ENCODE measurements at regions not wholly inside any gene's neighbourhood (a gene's known extent, or its start where the extent isn't known, plus 50 kb on each side); places are given as distances from the start of the nearest gene placed in this dataset.

DNA sequence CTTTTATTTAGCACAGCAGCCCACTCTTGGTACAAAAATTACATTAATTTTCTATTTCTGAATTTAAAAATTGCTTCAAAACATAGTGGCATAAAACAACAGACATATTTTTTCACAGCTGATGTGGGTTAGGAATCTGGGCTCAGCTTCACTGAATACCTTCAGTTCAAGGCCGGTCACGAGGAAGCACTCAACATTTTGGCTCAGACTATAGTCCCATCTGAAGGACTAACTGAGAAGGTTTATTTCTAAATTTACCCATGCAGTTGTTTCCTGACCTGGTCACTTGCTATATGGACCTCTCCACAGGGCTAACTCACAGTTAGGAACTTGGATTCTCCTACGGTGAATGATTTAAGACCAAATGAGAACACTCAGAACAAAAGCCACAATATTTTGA lies 1230.2 kb upstream of the ADGRL3 start:
- DNase-seq (ENCODE audit: low spot score) (no peak), ATAC-seq (no peak)
- no peaks in the 10 kb centered on the region for H3K27me3 Mint-ChIP-seq (ENCODE audit: low read depth)
- H3K9me3 Mint-ChIP-seq = no peaks in the 10 kb centered on the region
- no peaks in the 10 kb centered on the region for H3K36me3 Mint-ChIP-seq
- ChIA-PET POLR2A (no interaction called here), CTCF (no interaction called here)
- no peak for TF ChIP-seq PRRX2 (CRISPR knock-in tag; IDR thresholded peaks at IDR 0.05)
- no peak for TF ChIP-seq CREM (CRISPR knock-in tag; IDR thresholded peaks at IDR 0.05)
- TF ChIP-seq GTF2I (CRISPR knock-in tag; conservative IDR thresholded peaks at IDR 0.05) = no peak
- TF ChIP-seq, protein P1, sequence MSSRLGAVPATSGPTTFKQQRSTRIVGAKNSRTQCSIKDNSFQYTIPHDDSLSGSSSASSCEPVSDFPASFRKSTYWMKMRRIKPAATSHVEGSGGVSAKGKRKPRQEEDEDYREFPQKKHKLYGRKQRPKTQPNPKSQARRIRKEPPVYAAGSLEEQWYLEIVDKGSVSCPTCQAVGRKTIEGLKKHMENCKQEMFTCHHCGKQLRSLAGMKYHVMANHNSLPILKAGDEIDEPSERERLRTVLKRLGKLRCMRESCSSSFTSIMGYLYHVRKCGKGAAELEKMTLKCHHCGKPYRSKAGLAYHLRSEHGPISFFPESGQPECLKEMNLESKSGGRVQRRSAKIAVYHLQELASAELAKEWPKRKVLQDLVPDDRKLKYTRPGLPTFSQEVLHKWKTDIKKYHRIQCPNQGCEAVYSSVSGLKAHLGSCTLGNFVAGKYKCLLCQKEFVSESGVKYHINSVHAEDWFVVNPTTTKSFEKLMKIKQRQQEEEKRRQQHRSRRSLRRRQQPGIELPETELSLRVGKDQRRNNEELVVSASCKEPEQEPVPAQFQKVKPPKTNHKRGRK (CRISPR knock-in tag; IDR thresholded peaks at IDR 0.05; ENCODE audit: borderline replicate concordance) = no peak
- no peak for TF ChIP-seq FOXP1 (CRISPR knock-in tag; IDR thresholded peaks at IDR 0.05; ENCODE audit: borderline replicate concordance)
- TF ChIP-seq NFATC4 (CRISPR knock-in tag; IDR thresholded peaks at IDR 0.05) = no peak
- no peak for TF ChIP-seq ESRRA (CRISPR knock-in tag; IDR thresholded peaks at IDR 0.05; ENCODE audit: borderline replicate concordance)
- TF ChIP-seq ZBTB43 (CRISPR knock-in tag; IDR thresholded peaks at IDR 0.05) = no peak
- TF ChIP-seq CDX4 (CRISPR knock-in tag; IDR thresholded peaks at IDR 0.05; ENCODE audit: borderline replicate concordance) = no peak
- TF ChIP-seq ZNF317 (CRISPR knock-in tag; IDR thresholded peaks at IDR 0.05; ENCODE audit: borderline replicate concordance, low read depth) = no peak
- TF ChIP-seq NR3C1 (CRISPR knock-in tag; conservative IDR thresholded peaks at IDR 0.05; ENCODE audit: low read depth) = no peak
- TF ChIP-seq, protein P2, sequence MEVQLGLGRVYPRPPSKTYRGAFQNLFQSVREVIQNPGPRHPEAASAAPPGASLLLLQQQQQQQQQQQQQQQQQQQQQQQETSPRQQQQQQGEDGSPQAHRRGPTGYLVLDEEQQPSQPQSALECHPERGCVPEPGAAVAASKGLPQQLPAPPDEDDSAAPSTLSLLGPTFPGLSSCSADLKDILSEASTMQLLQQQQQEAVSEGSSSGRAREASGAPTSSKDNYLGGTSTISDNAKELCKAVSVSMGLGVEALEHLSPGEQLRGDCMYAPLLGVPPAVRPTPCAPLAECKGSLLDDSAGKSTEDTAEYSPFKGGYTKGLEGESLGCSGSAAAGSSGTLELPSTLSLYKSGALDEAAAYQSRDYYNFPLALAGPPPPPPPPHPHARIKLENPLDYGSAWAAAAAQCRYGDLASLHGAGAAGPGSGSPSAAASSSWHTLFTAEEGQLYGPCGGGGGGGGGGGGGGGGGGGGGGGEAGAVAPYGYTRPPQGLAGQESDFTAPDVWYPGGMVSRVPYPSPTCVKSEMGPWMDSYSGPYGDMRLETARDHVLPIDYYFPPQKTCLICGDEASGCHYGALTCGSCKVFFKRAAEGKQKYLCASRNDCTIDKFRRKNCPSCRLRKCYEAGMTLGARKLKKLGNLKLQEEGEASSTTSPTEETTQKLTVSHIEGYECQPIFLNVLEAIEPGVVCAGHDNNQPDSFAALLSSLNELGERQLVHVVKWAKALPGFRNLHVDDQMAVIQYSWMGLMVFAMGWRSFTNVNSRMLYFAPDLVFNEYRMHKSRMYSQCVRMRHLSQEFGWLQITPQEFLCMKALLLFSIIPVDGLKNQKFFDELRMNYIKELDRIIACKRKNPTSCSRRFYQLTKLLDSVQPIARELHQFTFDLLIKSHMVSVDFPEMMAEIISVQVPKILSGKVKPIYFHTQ (CRISPR knock-in tag; IDR thresholded peaks at IDR 0.05) = no peak
- no peak for TF ChIP-seq ZNF423 (CRISPR knock-in tag; IDR thresholded peaks at IDR 0.05)
- TF ChIP-seq ZNF416 (CRISPR knock-in tag; IDR thresholded peaks at IDR 0.05) = no peak
- TF ChIP-seq TEAD1 (CRISPR knock-in tag; IDR thresholded peaks at IDR 0.05) = no peak
- no peak for TF ChIP-seq FOXP4 (CRISPR knock-in tag; IDR thresholded peaks at IDR 0.05)
- TF ChIP-seq, protein P3, sequence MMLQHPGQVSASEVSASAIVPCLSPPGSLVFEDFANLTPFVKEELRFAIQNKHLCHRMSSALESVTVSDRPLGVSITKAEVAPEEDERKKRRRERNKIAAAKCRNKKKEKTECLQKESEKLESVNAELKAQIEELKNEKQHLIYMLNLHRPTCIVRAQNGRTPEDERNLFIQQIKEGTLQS (CRISPR knock-in tag; conservative IDR thresholded peaks at IDR 0.05) = no peak
- no peak overlapping the region for H3K27ac Mint-ChIP-seq
- H3K4me1 Mint-ChIP-seq = peaks cover 4% of the 10 kb centered on the region
- H3K4me3 Mint-ChIP-seq = no peak overlapping the region

GRCh38 chr4:59971952-59972351 lies 1228.2 kb upstream of the ADGRL3 start:
- H3K27ac Mint-ChIP-seq = no peak overlapping the region
- H3K4me3 Mint-ChIP-seq = no peak overlapping the region
- CTCF ChIA-PET = no interaction called here
- H3K27me3 Mint-ChIP-seq (ENCODE audit: low read depth) = no peaks in the 10 kb centered on the region
- DNase-seq (ENCODE audit: low spot score) (no peak), ATAC-seq (no peak)
- H3K4me1 Mint-ChIP-seq = peaks cover 4% of the 10 kb centered on the region
- no peaks in the 10 kb centered on the region for H3K9me3 Mint-ChIP-seq
- POLR2A ChIA-PET = no interaction called here
- no peaks in the 10 kb centered on the region for H3K36me3 Mint-ChIP-seq
- no peak for TF ChIP-seq NFYB (CRISPR knock-in tag; conservative IDR thresholded peaks at IDR 0.05; ENCODE audit: low read depth)
- TF ChIP-seq, protein P4, sequence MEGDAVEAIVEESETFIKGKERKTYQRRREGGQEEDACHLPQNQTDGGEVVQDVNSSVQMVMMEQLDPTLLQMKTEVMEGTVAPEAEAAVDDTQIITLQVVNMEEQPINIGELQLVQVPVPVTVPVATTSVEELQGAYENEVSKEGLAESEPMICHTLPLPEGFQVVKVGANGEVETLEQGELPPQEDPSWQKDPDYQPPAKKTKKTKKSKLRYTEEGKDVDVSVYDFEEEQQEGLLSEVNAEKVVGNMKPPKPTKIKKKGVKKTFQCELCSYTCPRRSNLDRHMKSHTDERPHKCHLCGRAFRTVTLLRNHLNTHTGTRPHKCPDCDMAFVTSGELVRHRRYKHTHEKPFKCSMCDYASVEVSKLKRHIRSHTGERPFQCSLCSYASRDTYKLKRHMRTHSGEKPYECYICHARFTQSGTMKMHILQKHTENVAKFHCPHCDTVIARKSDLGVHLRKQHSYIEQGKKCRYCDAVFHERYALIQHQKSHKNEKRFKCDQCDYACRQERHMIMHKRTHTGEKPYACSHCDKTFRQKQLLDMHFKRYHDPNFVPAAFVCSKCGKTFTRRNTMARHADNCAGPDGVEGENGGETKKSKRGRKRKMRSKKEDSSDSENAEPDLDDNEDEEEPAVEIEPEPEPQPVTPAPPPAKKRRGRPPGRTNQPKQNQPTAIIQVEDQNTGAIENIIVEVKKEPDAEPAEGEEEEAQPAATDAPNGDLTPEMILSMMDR (IDR thresholded peaks at IDR 0.05) = no peak
- no peak for TF ChIP-seq SMAD3 (CRISPR knock-in tag; IDR thresholded peaks at IDR 0.05; ENCODE audit: borderline replicate concordance)
- TF ChIP-seq ESRRA (CRISPR knock-in tag; IDR thresholded peaks at IDR 0.05; ENCODE audit: borderline replicate concordance) = no peak
- TF ChIP-seq CBFB (CRISPR knock-in tag; IDR thresholded peaks at IDR 0.05; ENCODE audit: low read depth) = no peak
- no peak for TF ChIP-seq TEAD1 (CRISPR knock-in tag; IDR thresholded peaks at IDR 0.05)
- TF ChIP-seq IRF1 (CRISPR knock-in tag; IDR thresholded peaks at IDR 0.05) = no peak

Measured in WTC11 (cell line).